OCI-M1 (cell line): ENCODE measurements at regions not wholly inside any gene's neighbourhood (a gene's known extent, or its start where the extent isn't known, plus 50 kb on each side); places are given as distances from the start of the nearest gene placed in this dataset.
"Not testable (repeated sequence)": the region's sequence is repeated elsewhere in the genome, so short reads cannot be mapped to it uniquely, and the experiment has no call there.

ENCODE experiments used
- DNase-seq: peaks from one replicate; lab custom pipeline; 2025; lab: John Stamatoyannopoulos, UW

DNA sequence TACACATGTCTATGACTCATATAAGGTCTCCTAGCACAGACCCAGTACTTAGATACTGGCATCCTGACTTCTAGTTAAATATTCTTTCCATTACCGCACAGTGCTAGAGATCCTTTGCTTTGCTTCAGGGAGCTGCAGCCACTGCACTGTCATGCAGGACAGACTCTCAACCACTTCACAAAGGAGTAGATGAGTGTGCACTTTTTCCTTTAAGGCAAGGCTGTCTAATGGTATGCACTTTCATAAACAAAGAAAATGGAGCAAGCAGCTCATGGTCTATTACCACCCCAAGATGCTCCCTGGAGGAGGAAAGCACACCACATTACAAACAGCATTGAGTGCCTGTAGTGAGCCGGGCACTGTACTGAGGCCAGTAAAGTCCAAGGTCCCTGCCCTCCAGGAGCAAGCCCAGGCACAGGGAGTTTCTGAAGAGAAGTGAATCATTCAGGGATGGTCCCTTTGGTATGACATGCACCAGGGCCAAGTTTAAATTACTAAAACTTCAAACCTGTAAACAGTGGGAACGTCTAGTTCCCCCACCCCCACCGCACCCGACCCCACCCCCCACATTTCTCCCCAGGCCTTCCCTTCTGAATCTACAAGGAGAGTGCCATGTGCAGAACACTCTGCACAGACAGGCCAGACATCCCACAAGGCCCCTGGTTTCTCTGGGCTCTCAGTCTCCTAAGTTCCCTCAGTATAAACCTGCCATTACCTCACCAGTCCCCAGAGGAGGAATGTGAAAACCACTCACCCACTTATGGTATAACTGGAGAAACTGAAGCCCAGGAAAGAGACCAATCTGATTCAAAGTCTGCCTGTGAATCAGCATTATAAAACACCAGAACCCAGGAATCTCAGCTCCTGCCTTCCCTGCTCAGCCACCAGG is 107.8 kb upstream of the BCL6 start:
- DNase-seq = no peak

DNA sequence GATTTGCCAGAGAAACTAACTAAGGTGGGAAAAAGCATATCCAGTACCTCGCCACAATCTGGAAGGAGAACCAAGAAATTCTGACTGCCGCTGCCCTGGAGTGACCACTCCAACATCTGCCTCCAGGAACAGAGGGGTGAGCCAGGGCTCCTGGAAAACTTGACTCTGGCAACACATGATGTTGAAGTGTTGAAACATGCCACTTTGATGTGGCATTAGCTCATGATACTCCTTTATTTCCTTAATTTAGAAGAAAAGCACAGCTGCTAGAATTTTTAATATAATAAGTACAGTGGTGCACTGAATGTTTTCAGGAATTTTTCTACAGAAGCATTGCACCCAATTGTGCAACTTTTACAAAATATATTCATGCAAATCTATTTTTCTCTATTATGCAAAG is 109.9 kb upstream of the BCL6 start:
- DNase-seq = no peak

DNA sequence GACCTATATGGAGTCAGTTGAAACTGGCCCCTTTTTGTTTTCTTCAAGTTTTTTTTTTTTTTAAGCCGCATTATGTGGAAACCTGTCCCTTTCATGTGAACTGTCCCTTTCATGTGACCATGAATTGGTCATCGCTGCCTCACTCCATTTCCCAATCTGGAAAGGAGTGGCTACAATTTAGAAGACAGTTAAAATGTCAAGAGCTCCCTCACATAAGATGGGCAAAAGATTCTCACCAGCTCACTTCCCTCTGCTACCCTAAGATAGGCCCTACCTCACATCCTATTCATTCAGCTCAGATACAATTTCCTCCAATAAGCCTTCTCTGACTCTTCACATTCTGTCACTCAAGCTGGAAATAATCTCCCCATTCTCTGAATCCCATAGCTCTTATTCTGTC is 111.3 kb upstream of the BCL6 start:
- DNase-seq = no peak

- no peak for DNase-seq
Observed at GRCh38 chr3:187858041-187858440, 112.8 kb upstream of the BCL6 start.

GRCh38 chr3:187858711-187859110 is 113.4 kb upstream of the BCL6 start:
- DNase-seq = no peak

GRCh38 chr3:187862701-187863277 is 117.5 kb upstream of the BCL6 start:
- DNase-seq = not testable (repeated sequence)

DNA sequence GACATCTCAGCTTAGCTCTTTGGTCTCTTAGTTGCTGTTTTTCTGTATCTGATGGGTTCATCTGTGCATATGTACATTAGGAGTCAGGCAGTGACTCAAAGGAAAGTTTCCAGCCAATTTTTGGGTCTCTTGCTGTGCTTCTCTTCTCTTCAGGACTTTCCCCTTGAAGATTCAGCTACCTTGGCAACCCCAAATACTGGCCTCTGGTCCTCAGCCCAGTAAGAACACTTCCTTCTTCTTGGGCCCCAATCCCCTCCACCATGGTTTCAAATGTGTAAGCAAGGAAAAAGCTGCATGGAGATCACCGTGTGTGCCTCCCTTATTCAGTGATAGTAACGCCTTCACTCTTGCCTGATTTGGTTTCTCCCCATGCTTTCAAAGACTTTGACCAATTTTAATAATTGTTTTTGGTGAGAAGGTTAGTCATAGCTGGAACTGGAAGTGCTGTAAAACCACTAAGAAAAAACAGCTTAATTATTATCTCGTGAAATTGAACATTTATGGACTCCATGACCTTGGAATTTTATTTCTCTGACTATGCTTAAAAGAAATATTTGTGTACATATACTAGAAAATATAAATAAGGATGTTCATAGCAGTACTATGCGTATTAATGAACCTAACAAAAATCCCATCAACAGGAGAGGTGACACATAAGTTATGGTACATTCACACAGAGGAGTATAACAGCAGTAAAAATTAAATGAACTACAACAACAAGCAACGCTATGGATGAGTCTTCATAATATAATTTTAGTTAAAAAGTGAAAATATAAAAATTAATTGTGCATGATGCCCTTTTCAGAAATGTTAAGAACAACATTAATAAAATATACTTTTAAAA is 125.3 kb upstream of the BCL6 start:
- no peak for DNase-seq

DNA sequence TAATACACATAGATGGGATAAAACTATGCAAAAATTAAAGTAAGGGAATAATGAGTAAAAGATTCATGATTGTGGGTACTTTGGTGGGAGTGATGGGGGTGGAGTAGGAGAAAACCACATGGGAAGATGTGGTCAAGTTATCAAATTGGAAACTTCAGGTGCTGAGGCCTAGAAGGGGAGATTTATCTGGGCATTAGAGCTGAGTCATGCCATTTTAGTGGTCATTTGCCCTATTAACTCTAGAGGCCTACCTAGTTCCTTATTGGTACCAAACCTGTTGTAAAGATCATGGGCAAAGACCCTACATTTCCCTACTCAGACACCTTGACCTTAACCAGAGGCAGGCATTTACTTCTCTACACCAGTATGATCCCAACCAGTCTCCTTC is 125.9 kb upstream of the BCL6 start:
- no peak for DNase-seq

DNA sequence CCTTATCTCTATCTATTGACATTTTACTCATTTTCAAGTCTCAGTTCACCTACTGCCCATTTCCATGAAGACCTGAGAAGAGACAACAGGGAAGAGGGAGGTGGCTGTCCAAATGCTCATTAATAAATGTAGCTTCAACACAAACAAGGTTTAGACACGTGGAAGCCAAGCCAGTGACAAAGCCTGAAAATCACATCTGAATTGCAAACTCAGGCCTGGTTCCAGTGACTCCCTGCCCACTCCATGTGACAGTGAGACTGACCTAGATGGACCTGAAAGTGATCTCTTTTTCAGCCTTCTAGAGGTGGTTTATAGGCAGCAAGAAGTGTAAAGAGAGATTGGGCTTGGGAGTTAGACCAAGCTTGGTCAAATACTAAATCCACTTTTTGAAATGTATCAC is 126.6 kb upstream of the BCL6 start:
- DNase-seq = no peak

- no peak for DNase-seq
Observed at GRCh38 chr3:187873843-187874242, 128.6 kb upstream of the BCL6 start.

GRCh38 chr3:187875863-187876262 is 130.6 kb upstream of the BCL6 start:
- no peak for DNase-seq

- DNase-seq = no peak
Observed at GRCh38 chr3:187878772-187879518, 133.7 kb upstream of the BCL6 start.

DNA sequence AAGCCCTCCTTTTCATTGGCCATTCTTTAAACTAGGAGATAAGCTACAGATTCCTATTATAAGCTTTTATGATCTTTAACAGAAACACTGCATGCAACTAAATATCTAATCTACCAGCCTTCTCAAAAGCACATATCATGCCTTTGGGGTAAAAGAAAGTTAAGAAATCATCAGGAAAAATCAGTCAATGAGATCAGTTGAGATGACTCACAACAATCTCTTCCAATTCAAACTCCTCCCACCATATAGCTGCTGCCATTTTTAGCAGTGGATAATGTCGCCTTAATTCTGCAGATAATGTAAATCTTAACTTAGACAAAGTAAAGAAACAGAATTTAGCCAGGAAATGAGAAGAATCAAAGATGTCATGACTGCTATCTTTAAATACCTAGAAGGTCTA is 135.2 kb upstream of the BCL6 start:
- no peak for DNase-seq

DNA sequence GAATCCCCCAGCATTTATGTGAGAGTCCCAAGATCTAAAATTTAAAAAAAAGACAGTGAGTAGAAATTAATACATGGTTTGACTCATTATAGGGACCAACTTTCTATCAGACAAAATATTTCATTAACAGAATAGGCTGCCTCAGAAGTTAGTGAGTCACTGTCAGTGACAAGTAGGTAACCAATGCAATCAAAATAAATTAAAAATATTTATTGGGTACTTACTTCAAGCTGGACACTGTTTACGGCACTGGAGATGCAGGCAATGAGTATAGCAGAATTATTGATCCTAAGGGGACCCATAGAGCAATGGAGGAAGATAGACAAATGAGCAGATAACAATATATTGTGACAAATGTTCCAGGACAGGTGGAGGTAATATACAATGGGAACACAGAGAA is 135.6 kb upstream of the BCL6 start:
- DNase-seq = no peak

- no peak for DNase-seq
Observed at GRCh38 chr3:187888701-187889100, 143.4 kb upstream of the BCL6 start.

GRCh38 chr3:187889106-187889505 is 143.8 kb upstream of the BCL6 start:
- no peak for DNase-seq

DNA sequence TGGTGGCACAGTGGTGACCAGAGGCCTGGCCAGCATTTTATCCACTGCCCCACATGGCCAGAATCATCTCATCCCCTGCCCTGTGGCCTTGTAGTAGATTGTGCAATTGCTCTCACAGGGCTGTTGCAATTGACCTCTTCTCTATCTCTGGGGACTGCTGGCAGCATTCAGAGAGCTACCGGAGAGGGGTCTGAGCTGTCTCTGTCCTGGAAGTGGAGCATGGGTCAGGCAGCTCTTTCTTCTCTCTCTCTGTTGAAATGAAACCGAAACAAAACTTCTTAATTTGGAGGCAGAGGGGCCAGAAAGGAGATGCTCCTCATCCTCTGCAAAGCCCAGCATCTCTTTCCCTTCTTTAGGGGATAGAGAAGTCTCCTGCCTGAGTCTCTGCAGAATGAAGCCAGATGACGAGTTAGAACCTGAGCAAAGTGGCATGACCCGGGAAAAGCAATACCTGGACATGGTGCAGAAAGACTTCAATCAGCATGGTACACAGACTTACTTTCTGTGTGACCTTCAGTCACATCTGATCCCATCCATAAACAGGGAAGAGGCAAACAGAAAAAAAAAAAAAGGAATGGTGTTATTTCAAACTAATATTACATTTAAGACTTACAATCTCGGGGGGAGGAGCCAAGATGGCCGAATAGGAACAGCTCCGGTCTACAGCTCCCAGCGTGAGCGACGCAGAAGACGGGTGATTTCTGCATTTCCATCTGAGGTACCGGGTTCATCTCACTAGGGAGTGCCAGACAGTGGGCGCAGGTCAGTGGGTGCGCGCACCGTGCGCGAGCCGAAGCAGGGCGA is 144.5 kb upstream of the BCL6 start:
- DNase-seq = peak; percentile 8

GRCh38 chr3:187890405-187890752 is 145.1 kb upstream of the BCL6 start:
- DNase-seq = not testable (repeated sequence)

DNA sequence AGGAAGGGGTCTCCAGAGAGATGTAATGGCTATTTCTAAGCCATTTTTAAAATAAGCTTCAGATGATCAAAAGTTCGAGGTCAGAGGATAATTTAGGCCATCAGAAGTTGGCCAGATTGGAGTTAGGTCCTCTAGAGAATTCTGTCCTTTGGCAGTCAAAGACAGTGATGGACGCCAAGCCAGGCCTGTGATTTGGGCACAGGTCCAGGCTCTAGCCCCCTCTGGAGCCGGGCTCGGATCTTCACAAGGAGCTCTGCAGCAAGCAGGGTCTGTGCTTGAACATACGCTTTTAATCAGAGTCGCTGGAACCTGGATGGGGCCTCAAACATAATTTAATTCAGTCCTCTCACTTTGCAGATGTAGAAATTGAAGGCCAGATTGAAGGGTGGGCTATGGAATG is 151.4 kb upstream of the BCL6 start:
- DNase-seq = no peak

- no peak for DNase-seq
Observed at GRCh38 chr3:187899246-187899645, 154.0 kb upstream of the BCL6 start.

DNA sequence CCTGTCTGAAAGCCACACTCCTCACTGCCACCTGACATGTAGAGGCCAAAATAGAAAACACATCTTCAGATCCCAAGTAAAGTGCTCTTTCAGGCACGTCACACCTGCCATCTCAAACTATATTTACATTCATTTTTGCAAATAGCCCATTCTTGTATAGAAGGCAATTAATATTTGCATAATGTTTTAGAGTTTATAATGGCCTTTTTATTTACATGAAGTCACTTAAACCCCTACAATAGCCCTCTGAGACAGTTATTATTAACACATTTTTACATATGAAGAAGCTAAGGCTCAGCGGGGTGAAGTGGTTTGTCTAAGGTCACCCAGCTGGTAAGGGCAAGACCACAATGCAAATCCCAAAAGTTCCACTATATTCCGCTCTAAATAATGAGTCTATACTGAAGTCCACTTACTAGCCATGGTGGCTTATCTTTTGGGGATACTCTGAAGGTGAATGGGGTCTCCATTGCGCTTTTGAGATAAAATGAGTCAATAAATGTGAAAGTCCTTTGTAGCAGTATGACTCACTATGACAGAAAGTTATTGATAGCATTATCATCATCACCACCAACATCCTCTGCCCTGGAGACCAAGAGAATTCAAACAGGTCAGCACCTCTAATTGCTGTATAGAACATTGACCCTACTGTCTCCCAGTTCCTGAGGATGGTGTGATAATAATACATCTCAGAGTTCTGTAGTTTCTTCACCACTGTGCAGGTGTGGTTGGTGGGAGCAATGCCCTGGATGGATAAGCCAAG is 155.9 kb upstream of the BCL6 start:
- no peak for DNase-seq
